GM21619 (cell line): ENCODE measurements at regions not wholly inside any gene's neighbourhood (a gene's known extent, or its start where the extent isn't known, plus 50 kb on each side); places are given as distances from the start of the nearest gene placed in this dataset.
"Not testable (repeated sequence)": the region's sequence is repeated elsewhere in the genome, so short reads cannot be mapped to it uniquely, and the experiment has no call there.

ENCODE experiments used
- ATAC-seq: cut with Tn5 transposase; IDR thresholded peaks from one replicate; pipeline ENCODE4 v1.9.1; 2021; ENCODE audit not compliant: unreplicated experiment

GRCh38 chr10:23493711-23494110 lies 54.8 kb downstream of the OTUD1 start:
- ATAC-seq, result no peak

DNA sequence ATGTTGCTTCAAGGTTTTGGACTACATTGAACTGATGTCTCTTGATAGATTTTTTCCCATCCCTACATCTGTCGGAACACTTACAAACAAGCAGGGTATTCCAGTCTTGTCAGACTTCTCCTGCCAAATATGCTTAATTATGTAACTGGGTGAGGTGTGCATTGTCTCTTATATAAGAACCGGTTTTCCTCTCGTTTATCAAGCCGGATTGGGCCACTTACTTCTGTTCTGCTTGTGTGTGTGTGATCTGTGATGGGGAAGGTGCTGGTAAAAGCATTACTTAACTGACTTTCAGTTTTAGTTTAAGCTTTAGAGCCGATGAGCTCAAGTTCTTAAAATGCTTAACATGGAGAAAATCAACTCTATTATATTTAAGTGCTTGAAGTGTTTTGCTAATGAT lies 57.9 kb downstream of the OTUD1 start:
- ATAC-seq, result no peak

DNA sequence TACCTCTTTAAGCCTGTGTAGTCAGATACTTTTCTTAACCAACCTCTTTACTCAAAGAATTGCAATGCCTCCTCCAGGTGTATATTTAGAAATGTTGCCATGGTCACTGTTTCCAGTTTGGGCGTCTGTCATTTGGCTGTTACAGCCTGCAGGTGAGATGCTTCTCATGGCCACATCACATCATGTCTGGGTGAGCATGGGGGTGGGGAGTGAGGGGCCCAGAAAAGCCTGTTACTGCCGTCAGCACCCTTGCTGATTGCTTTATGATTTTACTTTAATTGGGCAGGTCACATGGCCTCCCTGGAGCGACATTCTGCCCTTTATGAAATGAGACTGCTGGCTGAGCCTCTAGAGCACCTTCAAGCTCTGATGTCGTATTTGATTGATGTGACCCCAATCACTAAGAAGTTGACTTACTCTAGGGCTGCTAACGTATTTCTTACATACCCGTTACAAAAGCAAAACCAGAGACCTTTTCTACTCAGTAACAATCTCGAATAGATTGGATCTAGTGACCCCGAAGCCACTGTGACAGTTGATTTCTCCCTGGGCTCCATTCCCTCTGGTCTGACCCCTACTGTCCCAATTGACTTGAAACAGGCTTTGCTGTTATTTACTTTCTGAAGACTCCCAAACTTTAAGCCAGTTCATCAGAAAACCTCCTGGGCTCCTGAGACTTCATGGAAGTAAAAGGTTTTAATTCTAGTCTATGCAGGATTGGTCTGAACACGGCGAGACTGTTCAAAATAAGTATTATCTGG lies 60.7 kb downstream of the OTUD1 start:
- no peak for ATAC-seq

- no peak for ATAC-seq
These were observed 67.1 kb downstream of the OTUD1 start for GRCh38 chr10:23505797-23506465.

- ATAC-seq, result no peak
These were observed 73.6 kb downstream of the OTUD1 start for GRCh38 chr10:23512355-23513058.

DNA sequence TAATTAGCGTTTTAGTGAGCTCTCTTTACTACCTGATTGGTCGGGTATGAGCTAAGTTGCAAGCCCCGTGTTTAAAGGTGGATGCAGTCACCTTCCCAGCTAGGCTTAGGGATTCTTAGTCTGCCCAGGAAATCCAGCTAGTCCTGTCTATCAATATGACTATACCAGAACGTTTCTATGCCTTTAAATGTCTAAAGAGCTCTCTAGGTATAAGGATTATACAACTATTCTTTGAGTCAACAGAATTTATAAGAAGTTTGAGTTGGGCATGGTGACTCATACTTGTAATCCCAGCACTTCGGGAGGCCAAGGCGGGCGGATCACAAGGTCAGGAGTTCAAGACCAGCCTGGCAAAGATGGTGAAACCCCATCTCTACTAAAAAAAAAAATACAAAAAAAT lies 74.7 kb downstream of the OTUD1 start:
- not testable (repeated sequence) for ATAC-seq

DNA sequence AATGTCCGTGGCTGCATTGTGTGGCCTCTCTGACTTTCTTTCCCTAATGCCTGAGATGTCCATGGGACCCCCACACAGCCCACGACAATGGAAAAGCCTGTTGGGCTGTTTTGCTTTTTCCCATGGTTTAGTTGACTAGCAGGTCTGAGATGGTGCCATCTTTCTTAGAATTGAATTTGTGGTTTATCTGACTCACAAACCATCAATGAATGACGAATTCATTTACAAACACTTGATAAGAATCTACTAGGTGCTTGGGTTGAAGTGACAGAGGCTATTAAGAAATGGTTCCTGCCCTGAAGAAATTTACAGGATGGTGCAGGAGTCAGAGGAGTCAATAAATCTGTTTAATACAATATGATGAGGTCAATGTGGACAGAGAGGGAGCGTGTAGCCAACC lies 75.4 kb downstream of the OTUD1 start:
- ATAC-seq, result no peak

GRCh38 chr10:23516530-23516929 lies 77.7 kb downstream of the OTUD1 start:
- no peak for ATAC-seq

- no peak for ATAC-seq
These were observed 78.3 kb downstream of the OTUD1 start for GRCh38 chr10:23517155-23517554.

GRCh38 chr10:23521735-23522134 lies 82.9 kb downstream of the OTUD1 start:
- no peak for ATAC-seq

- no peak for ATAC-seq
These were observed 83.5 kb downstream of the OTUD1 start for GRCh38 chr10:23522345-23522744.

DNA sequence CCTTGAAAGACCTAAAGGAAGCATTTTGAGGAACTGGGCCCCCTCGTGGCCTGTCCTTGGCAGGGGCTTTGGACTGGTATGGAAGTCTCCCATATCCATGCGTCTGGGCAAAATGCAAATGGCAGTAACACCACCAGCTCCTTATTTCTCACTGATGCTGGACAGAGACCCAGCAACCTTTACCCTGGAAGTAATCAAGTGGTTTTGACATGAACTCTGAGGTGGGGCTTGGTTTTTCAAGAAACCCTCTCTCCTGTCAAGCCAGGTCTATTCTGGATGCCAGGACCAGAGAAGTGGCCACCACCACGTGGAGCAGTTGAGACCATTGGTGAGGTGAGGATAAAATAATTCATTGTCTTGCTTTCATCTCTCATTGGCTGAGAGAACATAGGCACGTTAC lies 84.4 kb downstream of the OTUD1 start:
- ATAC-seq, result no peak

DNA sequence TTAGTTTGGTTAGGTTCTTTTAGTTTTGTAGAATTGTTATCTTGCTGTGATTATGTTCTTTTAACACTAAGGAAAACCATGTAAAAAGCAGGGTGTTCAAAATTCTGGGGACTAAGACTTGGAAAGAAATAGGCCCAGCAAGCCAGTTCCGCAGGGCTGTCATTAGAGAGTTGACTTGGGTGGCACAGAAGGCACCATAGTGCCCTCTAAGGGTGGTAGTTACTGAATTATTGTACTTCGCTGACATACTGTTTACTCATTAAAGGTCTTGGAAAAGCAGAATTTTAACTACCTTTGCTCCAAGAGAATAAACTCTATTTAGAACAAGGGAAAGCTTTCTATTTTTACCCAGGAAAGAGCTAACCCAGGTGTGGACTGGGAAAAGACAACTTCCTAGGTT lies 86.5 kb downstream of the OTUD1 start:
- ATAC-seq, result peak; percentile 51

- ATAC-seq, result no peak
These were observed 89.5 kb downstream of the OTUD1 start for GRCh38 chr10:23528419-23528818.

DNA sequence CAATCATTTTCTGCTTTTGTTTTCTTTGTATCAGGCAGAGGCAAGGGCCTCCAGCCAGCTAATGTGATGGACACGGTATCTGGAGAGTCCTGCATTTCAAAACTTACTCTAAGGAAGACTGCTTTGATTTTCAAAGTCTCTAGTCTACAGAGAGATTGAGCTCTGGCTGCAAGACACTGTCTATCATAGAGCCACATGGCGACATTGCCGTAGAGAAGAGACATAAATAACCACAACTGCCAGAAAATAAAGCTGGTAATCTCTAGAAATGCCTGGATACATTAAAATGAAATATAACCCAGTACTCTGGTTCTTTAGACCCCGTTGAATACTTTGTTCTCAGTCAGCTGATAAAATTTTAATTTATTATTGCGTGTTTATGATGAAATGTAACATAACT lies 90.8 kb downstream of the OTUD1 start:
- no peak for ATAC-seq

DNA sequence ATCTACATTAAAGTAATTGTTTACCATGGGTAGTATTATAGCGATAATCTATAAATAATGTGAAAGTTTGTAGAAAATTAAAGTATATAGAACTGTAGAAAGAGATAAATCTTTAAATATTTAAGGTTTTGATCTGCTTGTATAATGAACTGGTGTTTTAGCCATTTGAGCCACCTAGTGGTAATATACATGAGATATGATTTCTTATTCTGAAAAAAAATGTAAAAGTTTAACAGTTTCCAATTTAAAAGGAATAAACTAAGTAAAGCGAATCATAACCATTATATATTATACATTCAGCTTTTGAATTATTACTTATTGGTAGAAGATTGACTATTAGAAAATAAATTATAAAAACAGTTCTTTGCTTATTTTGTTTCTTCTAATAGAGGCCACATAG lies 91.2 kb downstream of the OTUD1 start:
- no peak for ATAC-seq

GRCh38 chr10:23533212-23533611 lies 94.3 kb downstream of the OTUD1 start:
- ATAC-seq, result no peak

GRCh38 chr10:23534326-23534725 lies 95.5 kb downstream of the OTUD1 start:
- ATAC-seq, result no peak

DNA sequence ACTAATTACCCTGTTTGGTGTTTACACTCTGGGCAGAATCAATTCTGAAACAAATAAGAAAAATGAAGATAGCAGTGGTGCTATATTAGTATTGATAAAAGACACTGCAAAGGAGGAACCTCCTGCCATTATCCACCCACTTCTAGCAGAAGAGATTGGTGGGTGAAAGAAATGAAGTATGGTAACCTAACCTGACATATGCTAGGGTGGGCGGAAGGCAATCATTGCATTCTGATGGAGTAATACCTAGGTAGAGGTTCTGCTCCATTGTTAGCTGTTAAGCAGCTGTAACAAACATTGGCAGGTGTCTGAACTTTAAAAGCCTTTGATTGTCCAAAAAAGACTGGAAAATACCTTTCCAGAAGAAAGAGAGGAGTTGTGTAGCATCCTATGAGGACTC lies 95.9 kb downstream of the OTUD1 start:
- no peak for ATAC-seq

DNA sequence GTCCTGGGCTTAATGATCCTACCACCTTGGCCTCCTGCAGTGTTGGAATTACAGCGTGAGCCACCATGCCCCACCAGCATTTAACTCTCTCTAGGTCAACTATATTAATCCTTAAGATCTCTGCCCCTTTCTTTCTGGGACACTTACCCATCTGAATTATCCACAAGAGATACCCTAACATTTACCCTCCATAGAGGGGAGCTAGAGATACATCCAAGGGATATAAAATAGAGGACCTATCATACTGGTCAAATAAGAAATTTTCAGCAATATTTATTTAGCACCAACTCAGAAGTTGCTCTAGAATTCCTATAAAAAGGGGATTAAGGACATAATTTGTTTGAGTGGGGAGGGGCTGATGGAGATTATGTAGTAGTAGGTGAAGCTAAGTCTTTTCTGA lies 96.5 kb downstream of the OTUD1 start:
- no peak for ATAC-seq

GRCh38 chr10:23538968-23539367 lies 100.1 kb downstream of the OTUD1 start:
- no peak for ATAC-seq

GRCh38 chr10:23540401-23541030 lies 101.6 kb downstream of the OTUD1 start:
- ATAC-seq, result no peak
